K562 (cell line): ENCODE measurements at regions not wholly inside any gene's neighbourhood (a gene's known extent, or its start where the extent isn't known, plus 50 kb on each side); places are given as distances from the start of the nearest gene placed in this dataset.

Experiments
- NFYB ChIP-seq: IDR thresholded peaks from 2 replicates; pipeline ENCODE4 v1.6.1; 2011; ENCODE audit warnings: mild to moderate bottlenecking, moderate library complexity; ENCODE audit not compliant: insufficient read length; ENCODE audit errors: extremely low read depth
- RBM15 ChIP-seq: fragments of 200-400 bp; formaldehyde crosslinking; IDR thresholded peaks from 2 replicates; pipeline ENCODE4 v1.6.1; 2018; ENCODE audit warnings: mild to moderate bottlenecking, low read length, moderate library complexity; ENCODE audit not compliant: insufficient read depth
- U2AF2 ChIP-seq: fragments of 200-400 bp; formaldehyde crosslinking; optimal IDR thresholded peaks from 2 replicates; pipeline ENCODE3; 2017; ENCODE audit warnings: low read depth, mild to moderate bottlenecking, low read length
- ZNF354B ChIP-seq: fragments of 250-450 bp; sonication (Bioruptor Pico); IDR thresholded peaks from 2 replicates; pipeline ENCODE4 v1.4.0; 2020
- TF ChIP-seq, protein P1 (sequence below), 2 experiments: fragments of 450-650 bp in 1 of 2; IDR thresholded peaks; 2 replicates each; pipeline ENCODE4 v1.6.1; 2011 to 2017; ENCODE audit warnings: low read depth in 2 of 2, antibody characterized with exemption in 1 of 2, borderline replicate concordance in 1 of 2, low read length in 1 of 2, mild to moderate bottlenecking in 1 of 2, mixed read lengths in 1 of 2; ENCODE audit not compliant: control insufficient read depth in 1 of 2
- TF ChIP-seq, protein P2 (sequence below), 3 experiments: IDR thresholded peaks in 2 of 3; conservative IDR thresholded peaks in 1 of 3; 2 replicates each; pipeline ENCODE4 v1.5.1; 2011 to 2012; ENCODE audit warnings: low read length in 3 of 3, mild to moderate bottlenecking in 3 of 3, control low read depth in 2 of 3, improper control_type of control experiment in 1 of 3, inconsistent platforms in 1 of 3, low read depth in 1 of 3, mixed read lengths in 1 of 3, moderate library complexity in 1 of 3; ENCODE audit not compliant: insufficient read depth in 2 of 3

DNA sequence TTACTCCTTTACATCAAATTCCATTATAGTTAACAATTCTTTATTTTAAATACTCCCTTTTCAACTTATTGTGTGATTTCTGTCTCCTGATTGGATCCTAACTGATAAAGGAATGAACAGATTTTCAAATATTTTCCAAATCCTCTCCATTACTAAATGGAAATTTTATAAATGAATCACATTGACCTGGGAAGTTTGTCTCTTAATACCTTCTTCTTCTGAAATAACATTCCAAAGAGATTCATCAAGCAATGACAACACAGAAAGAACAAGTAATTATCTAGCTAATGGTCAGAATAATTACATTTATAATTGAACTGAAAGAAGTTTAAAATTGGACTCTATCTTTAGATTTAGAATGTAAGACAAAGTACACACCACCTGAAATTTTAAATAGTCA, 515.4 kb upstream of the PTCHD4 start:
- TF ChIP-seq, protein P1, sequence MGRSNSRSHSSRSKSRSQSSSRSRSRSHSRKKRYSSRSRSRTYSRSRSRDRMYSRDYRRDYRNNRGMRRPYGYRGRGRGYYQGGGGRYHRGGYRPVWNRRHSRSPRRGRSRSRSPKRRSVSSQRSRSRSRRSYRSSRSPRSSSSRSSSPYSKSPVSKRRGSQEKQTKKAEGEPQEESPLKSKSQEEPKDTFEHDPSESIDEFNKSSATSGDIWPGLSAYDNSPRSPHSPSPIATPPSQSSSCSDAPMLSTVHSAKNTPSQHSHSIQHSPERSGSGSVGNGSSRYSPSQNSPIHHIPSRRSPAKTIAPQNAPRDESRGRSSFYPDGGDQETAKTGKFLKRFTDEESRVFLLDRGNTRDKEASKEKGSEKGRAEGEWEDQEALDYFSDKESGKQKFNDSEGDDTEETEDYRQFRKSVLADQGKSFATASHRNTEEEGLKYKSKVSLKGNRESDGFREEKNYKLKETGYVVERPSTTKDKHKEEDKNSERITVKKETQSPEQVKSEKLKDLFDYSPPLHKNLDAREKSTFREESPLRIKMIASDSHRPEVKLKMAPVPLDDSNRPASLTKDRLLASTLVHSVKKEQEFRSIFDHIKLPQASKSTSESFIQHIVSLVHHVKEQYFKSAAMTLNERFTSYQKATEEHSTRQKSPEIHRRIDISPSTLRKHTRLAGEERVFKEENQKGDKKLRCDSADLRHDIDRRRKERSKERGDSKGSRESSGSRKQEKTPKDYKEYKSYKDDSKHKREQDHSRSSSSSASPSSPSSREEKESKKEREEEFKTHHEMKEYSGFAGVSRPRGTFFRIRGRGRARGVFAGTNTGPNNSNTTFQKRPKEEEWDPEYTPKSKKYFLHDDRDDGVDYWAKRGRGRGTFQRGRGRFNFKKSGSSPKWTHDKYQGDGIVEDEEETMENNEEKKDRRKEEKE (IDR thresholded peaks at IDR 0.05; ENCODE audit: borderline replicate concordance in 1 of 2, control insufficient read depth in 1 of 2, low read depth in 2 of 2, low read length in 1 of 2) = no peak
- no peak for TF ChIP-seq NFYB
- TF ChIP-seq ZNF354B = no peak
- TF ChIP-seq U2AF2 = no peak
- TF ChIP-seq, protein P2, sequence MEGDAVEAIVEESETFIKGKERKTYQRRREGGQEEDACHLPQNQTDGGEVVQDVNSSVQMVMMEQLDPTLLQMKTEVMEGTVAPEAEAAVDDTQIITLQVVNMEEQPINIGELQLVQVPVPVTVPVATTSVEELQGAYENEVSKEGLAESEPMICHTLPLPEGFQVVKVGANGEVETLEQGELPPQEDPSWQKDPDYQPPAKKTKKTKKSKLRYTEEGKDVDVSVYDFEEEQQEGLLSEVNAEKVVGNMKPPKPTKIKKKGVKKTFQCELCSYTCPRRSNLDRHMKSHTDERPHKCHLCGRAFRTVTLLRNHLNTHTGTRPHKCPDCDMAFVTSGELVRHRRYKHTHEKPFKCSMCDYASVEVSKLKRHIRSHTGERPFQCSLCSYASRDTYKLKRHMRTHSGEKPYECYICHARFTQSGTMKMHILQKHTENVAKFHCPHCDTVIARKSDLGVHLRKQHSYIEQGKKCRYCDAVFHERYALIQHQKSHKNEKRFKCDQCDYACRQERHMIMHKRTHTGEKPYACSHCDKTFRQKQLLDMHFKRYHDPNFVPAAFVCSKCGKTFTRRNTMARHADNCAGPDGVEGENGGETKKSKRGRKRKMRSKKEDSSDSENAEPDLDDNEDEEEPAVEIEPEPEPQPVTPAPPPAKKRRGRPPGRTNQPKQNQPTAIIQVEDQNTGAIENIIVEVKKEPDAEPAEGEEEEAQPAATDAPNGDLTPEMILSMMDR (IDR thresholded peaks at IDR 0.05 in 2 of 3, conservative IDR thresholded peaks at IDR 0.05 in 1 of 3; ENCODE audit: insufficient read depth in 2 of 3, low read depth in 1 of 3, low read length in 3 of 3) = no peak
- no peak for TF ChIP-seq RBM15
